OCI-LY7 (cell line): ENCODE measurements at regions not wholly inside any gene's neighbourhood (a gene's known extent, or its start where the extent isn't known, plus 50 kb on each side); places are given as distances from the start of the nearest gene placed in this dataset.

ENCODE experiments used
- BruUV-seq: library from RNA; stranded (reverse); fragments of 400-500 nt; replicated peaks from 2 replicates; lab custom pipeline; 2021; lab: Mats Ljungman, UMichigan
- CTCF ChIA-PET: fragments of 300-600 bp; sonication (Branson Sonifier 250); formaldehyde crosslinking; loops from one replicate; lab custom pipeline; 2022; ENCODE audit warnings: antibody characterized with exemption; ENCODE audit not compliant: unreplicated experiment; lab: Charles Lee
- POLR2A ChIA-PET: fragments of 300-600 bp; sonication (Branson Sonifier 250); formaldehyde crosslinking; loops from one replicate; lab custom pipeline; 2022; ENCODE audit warnings: antibody characterized with exemption; lab: Charles Lee
- DNase-seq: peaks from one replicate; pipeline ENCODE4 v3.0.0-alpha.2; 2015; ENCODE audit warnings: low spot score
- H2AFZ ChIP-seq: fragments of 200-600 bp; sonication (generic), shearing (Covaris generic); 2 replicates; pipeline ENCODE4 v1.6.1; 2014; ENCODE audit warnings: mild to moderate bottlenecking, antibody characterized with exemption, low read length, moderate library complexity
- H3K27ac ChIP-seq: fragments of 200-600 bp; sonication (generic); 2 replicates; pipeline ENCODE4 v1.5.1; 2014; ENCODE audit warnings: mixed run types, low read depth, mild to moderate bottlenecking, moderate library complexity, low read length, inconsistent platforms; ENCODE audit not compliant: poor library complexity, severe bottlenecking
- H3K36me3 ChIP-seq: fragments of 200-600 bp; sonication (generic); 2 replicates; pipeline ENCODE4 v1.6.1; 2014; ENCODE audit warnings: mild to moderate bottlenecking, antibody characterized with exemption, low read length, moderate library complexity, mixed read lengths; ENCODE audit not compliant: insufficient read depth
- H3K4me1 ChIP-seq: fragments of 200-600 bp; sonication (generic); 2 replicates; pipeline ENCODE4 v1.5.1; 2014; ENCODE audit warnings: mild to moderate bottlenecking, low read length; ENCODE audit not compliant: insufficient read depth, poor library complexity, severe bottlenecking
- H3K4me2 ChIP-seq: fragments of 200-600 bp; sonication (generic); 2 replicates; pipeline ENCODE4 v1.6.1; 2014; ENCODE audit warnings: mild to moderate bottlenecking, low read length
- H3K4me3 ChIP-seq: fragments of 200-600 bp; sonication (generic); 2 replicates; pipeline ENCODE4 v1.5.1; 2014; ENCODE audit warnings: mild to moderate bottlenecking, low read depth, low read length; ENCODE audit not compliant: poor library complexity, severe bottlenecking
- H3K79me2 ChIP-seq: fragments of 200-600 bp; sonication (generic); 2 replicates; pipeline ENCODE4 v1.6.1; 2016; ENCODE audit warnings: low read depth, mild to moderate bottlenecking, low read length, moderate library complexity, mixed read lengths; ENCODE audit not compliant: insufficient read depth
- H3K9me2 ChIP-seq: fragments of 200-600 bp; sonication (generic); 2 replicates; pipeline ENCODE4 v1.6.1; 2016; ENCODE audit warnings: mild to moderate bottlenecking, low read length, mixed read lengths; ENCODE audit not compliant: insufficient read depth
- H3K9me3 ChIP-seq: fragments of 200-600 bp; sonication (generic); 2 replicates; pipeline ENCODE4 v1.6.1; 2014; ENCODE audit warnings: mild to moderate bottlenecking, mixed run types, low read length, mixed read lengths
- H4K20me1 ChIP-seq: fragments of 200-600 bp; sonication (generic); 2 replicates; pipeline ENCODE4 v1.6.1; 2014; ENCODE audit warnings: mild to moderate bottlenecking, antibody characterized with exemption, low read length, moderate library complexity, mixed read lengths; ENCODE audit not compliant: insufficient read depth
- CTCF ChIP-seq: fragments of 200-600 bp; sonication (generic); conservative IDR thresholded peaks from 2 replicates; pipeline ENCODE4 v1.5.1; 2014; ENCODE audit warnings: mild to moderate bottlenecking, antibody characterized with exemption, low read length, moderate library complexity, mixed read lengths
- EZH2phosphoT487 ChIP-seq: fragments of 200-600 bp; sonication (generic); IDR thresholded peaks from 2 replicates; pipeline ENCODE4 v1.6.1; 2018; ENCODE audit warnings: low read depth, borderline replicate concordance, mild to moderate bottlenecking, mixed run types, antibody characterized with exemption, low read length, moderate library complexity, mixed read lengths
- intact Hi-C: fragments of 100-400 bp; cut with micrococcal nuclease; formaldehyde crosslinking; loops from one replicate; pipeline ENCODE4 v1.10.0; 2022; ENCODE audit not compliant: unreplicated experiment

GRCh38 chr2:9720352-9721093 is 89.7 kb upstream of the YWHAQ start:
- Histone ChIP-seq H3K79me2 (no peaks in the 10 kb centered on the region), H4K20me1 (no peaks in the 10 kb centered on the region), H2AFZ (no peak overlapping the region), H3K27ac (no peak overlapping the region), H3K9me2 (no peaks in the 10 kb centered on the region), H3K9me3 (no peaks in the 10 kb centered on the region), H3K36me3 (no peaks in the 10 kb centered on the region), H3K4me3 (no peak overlapping the region), H3K4me1 (peaks cover 10% of the 10 kb centered on the region), H3K4me2 (no peak overlapping the region)
- ChIA-PET CTCF (no interaction called here), POLR2A (no interaction called here)
- peak; percentile 58 for DNase-seq
- TF ChIP-seq CTCF (no peak), EZH2phosphoT487 (no peak)
- intact Hi-C loops: no loop called here
- BruUV-seq: no TSS peak

GRCh38 chr2:9721344-9721743 is 90.5 kb upstream of the YWHAQ start:
- DNase-seq: no peak
- CTCF ChIA-PET: no interaction called here
- no peak overlapping the region for H3K27ac ChIP-seq
- no peaks in the 10 kb centered on the region for H3K9me2 ChIP-seq
- intact Hi-C loops: no loop called here
- no peaks in the 10 kb centered on the region for H4K20me1 ChIP-seq
- H3K4me1 ChIP-seq: peaks cover 10% of the 10 kb centered on the region
- POLR2A ChIA-PET: no interaction called here
- TF ChIP-seq EZH2phosphoT487 (no peak), CTCF (no peak)
- no TSS peak for BruUV-seq
- no peaks in the 10 kb centered on the region for H3K9me3 ChIP-seq
- H3K4me2 ChIP-seq: no peak overlapping the region
- no peak overlapping the region for H2AFZ ChIP-seq
- no peak overlapping the region for H3K4me3 ChIP-seq
- H3K36me3 ChIP-seq: no peaks in the 10 kb centered on the region
- H3K79me2 ChIP-seq: no peaks in the 10 kb centered on the region

- TF ChIP-seq EZH2phosphoT487: no peak
- no peak for TF ChIP-seq CTCF
These were observed 91.7 kb upstream of the YWHAQ start for GRCh38 chr2:9722451-9722850.

More at GRCh38 chr2:9722451-9722850, 91.7 kb upstream of the YWHAQ start:
- H3K4me2 ChIP-seq: no peak overlapping the region
- H3K79me2 ChIP-seq: no peaks in the 10 kb centered on the region
- no peak overlapping the region for H2AFZ ChIP-seq
- no TSS peak for BruUV-seq
- H3K9me3 ChIP-seq: no peaks in the 10 kb centered on the region
- H3K36me3 ChIP-seq: no peaks in the 10 kb centered on the region
- no peak for DNase-seq
- no peaks in the 10 kb centered on the region for H3K9me2 ChIP-seq
- intact Hi-C loops: no loop called here
- no peaks in the 10 kb centered on the region for H4K20me1 ChIP-seq
- peaks cover 10% of the 10 kb centered on the region for H3K4me1 ChIP-seq
- no peak overlapping the region for H3K4me3 ChIP-seq
- ChIA-PET CTCF (no interaction called here), POLR2A (interaction anchor here (0.6 kb wide), 1 partner anchor 212 kb away, joined by 3 read pairs; no protein-coding TSS in a partner anchor)
- no peak overlapping the region for H3K27ac ChIP-seq
